AG04449 (cell line): ENCODE measurements at regions not wholly inside any gene's neighbourhood (a gene's known extent, or its start where the extent isn't known, plus 50 kb on each side); places are given as distances from the start of the nearest gene placed in this dataset.

ENCODE experiments used
- CTCF ChIA-PET: fragments of 350-600 bp; formaldehyde crosslinking; extraction: SDS; loops from one replicate; lab custom pipeline; 2021; ENCODE audit warnings: antibody characterized with exemption; lab: Yijun Ruan, JAX
- POLR2A ChIA-PET: fragments of 400-600, 350-600 bp; formaldehyde crosslinking; extraction: SDS; loops from one replicate; lab custom pipeline; 2020; ENCODE audit warnings: antibody characterized with exemption, inconsistent platforms; lab: Yijun Ruan, JAX
- DNase-seq: peaks from one replicate; pipeline ENCODE4 v3.0.0-alpha.2; 2010; ENCODE audit warnings: low read depth, low spot score
- H3K4me3 ChIP-seq: 2 replicates; pipeline ENCODE4 v1.5.1; 2011; ENCODE audit warnings: low read depth, mild to moderate bottlenecking, control low read depth, low read length
- TF ChIP-seq, protein P1 (sequence below): IDR thresholded peaks from one replicate; pipeline ENCODE4 v1.5.1; 2011; ENCODE audit warnings: mild to moderate bottlenecking, moderate library complexity, low read length, control low read depth, inconsistent platforms; ENCODE audit not compliant: insufficient read depth; ENCODE audit errors: missing control alignments

- H3K4me3 ChIP-seq, result no peak overlapping the region
- TF ChIP-seq, protein P1, sequence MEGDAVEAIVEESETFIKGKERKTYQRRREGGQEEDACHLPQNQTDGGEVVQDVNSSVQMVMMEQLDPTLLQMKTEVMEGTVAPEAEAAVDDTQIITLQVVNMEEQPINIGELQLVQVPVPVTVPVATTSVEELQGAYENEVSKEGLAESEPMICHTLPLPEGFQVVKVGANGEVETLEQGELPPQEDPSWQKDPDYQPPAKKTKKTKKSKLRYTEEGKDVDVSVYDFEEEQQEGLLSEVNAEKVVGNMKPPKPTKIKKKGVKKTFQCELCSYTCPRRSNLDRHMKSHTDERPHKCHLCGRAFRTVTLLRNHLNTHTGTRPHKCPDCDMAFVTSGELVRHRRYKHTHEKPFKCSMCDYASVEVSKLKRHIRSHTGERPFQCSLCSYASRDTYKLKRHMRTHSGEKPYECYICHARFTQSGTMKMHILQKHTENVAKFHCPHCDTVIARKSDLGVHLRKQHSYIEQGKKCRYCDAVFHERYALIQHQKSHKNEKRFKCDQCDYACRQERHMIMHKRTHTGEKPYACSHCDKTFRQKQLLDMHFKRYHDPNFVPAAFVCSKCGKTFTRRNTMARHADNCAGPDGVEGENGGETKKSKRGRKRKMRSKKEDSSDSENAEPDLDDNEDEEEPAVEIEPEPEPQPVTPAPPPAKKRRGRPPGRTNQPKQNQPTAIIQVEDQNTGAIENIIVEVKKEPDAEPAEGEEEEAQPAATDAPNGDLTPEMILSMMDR, result no peak
- CTCF ChIA-PET, result no interaction called here
- DNase-seq, result no peak
- POLR2A ChIA-PET, result no interaction called here
Observed at GRCh38 chr18:38579764-38580163, 1014.2 kb upstream of the CELF4 start.

GRCh38 chr18:38576916-38577315 is 1011.3 kb upstream of the CELF4 start:
- TF ChIP-seq, protein P1, result no peak
- POLR2A ChIA-PET, result no interaction called here
- H3K4me3 ChIP-seq, result no peak overlapping the region
- CTCF ChIA-PET, result no interaction called here
- DNase-seq, result no peak

DNA sequence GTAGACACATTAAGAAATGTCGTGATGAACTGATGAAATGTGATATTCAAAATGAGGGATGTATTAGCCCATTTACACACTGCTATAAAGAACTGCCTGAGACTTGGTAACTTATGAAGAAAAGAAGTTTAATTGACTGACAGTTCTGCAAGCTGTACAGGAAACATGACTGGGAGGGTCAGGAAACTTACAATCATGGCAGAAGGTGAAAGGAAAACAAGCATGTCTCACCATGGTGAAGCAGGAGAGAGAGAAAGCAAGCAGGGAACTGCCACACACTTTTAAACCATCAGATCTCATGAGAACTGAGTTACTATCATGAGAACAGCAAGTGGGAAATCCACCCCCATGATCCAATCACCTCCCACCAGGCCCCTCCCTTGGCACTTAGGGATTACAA is 1010.8 kb upstream of the CELF4 start:
- TF ChIP-seq, protein P1, result no peak
- ChIA-PET POLR2A (no interaction called here), CTCF (no interaction called here)
- no peak for DNase-seq
- H3K4me3 ChIP-seq, result no peak overlapping the region

GRCh38 chr18:38575648-38576047 is 1010.0 kb upstream of the CELF4 start:
- no peak for DNase-seq
- ChIA-PET POLR2A (no interaction called here), CTCF (no interaction called here)
- TF ChIP-seq, protein P1, result no peak
- no peak overlapping the region for H3K4me3 ChIP-seq

- TF ChIP-seq, protein P1, result no peak
- CTCF ChIA-PET, result no interaction called here
- POLR2A ChIA-PET, result no interaction called here
- DNase-seq, result no peak
- H3K4me3 ChIP-seq, result no peak overlapping the region
Observed at GRCh38 chr18:38575023-38575422, 1009.4 kb upstream of the CELF4 start.

DNA sequence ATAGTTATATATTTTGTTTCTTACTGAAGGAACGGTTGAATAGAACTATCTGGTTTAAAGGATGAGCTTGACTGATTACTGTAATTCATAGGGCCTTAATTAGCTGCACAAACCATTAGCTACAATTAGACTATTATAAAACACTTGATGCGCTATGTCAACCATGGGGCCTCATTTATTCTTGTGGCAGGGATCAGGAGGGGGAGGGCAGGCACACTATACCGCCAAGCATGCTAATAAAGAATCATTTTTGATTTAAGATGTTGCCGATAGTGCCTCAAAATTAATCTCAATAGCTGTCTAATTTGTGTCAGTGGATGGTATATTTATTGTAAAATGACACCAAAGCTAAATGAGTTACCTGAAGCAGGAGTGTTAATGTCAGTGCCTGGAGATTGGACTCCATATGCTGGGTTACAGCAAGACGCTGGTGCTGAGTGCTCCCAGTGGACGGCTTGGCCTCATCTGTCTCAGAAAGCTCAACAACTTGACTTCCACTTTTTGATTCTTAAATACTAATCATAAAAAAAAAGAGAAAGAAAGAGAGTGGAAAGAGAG is 1007.0 kb upstream of the CELF4 start:
- TF ChIP-seq, protein P1, result no peak
- ChIA-PET POLR2A (no interaction called here), CTCF (no interaction called here)
- DNase-seq, result no peak
- H3K4me3 ChIP-seq, result no peak overlapping the region
